Brain microvascular endothelial cell (primary cell): ENCODE measurements at regions not wholly inside any gene's neighbourhood (a gene's known extent, or its start where the extent isn't known, plus 50 kb on each side); places are given as distances from the start of the nearest gene placed in this dataset.

Experiments
- DNase-seq: peaks from one replicate; pipeline ENCODE4 v3.0.0-alpha.2; 2020
- H3K27ac ChIP-seq: fragments of 250-450 bp; sonication (Bioruptor Pico); 2 replicates; pipeline ENCODE4 v1.5.1; 2020; ENCODE audit warnings: mild to moderate bottlenecking, moderate library complexity
- H3K27me3 ChIP-seq: fragments of 250-450 bp; sonication (Bioruptor Pico); replicated peaks from 2 replicates; pipeline ENCODE4 v1.5.1; 2020; ENCODE audit warnings: mild to moderate bottlenecking
- H3K36me3 ChIP-seq: fragments of 250-450 bp; sonication (Bioruptor Pico); replicated peaks from 2 replicates; pipeline ENCODE4 v1.5.1; 2020; ENCODE audit warnings: mild to moderate bottlenecking
- H3K4me3 ChIP-seq: 2 replicates; pipeline ENCODE4 v1.5.1; 2011; ENCODE audit warnings: low read depth, mild to moderate bottlenecking, control low read depth, low read length, moderate library complexity
- CTCF ChIP-seq: IDR thresholded peaks from 2 replicates; pipeline ENCODE4 v1.5.1; 2011; ENCODE audit warnings: low read depth, mild to moderate bottlenecking, moderate library complexity, low read length, control low read depth, inconsistent platforms; ENCODE audit errors: missing control alignments
- in situ Hi-C: cut with HindIII; loops from 2 replicates; pipeline ENCODE4 v1.10.0; 2017; ENCODE audit warnings: low sequenced_read_pairs, low pct_ligation_motif_present

DNA sequence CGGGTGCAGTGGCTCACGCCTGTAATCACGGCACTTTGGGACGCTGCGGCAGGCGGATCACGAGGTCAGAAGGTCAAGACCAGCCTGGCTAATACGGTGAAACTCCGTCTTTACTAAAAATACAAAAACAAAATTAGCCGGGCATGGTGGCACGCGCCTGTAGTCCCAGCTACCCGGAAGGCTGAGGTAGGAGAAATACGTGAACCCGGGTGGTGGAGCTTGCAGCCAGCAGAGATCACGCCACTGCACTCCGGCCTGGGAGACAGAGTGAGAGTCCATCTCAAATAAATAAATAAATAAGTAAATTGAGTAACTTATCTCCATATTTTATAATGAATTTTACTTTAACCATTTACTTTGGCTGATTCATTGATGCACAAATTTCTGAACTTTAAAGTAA lies 1913.3 kb downstream of the PCDH7 start:
- no peak for DNase-seq
- in situ Hi-C loops: no loop called here
- Histone ChIP-seq H3K36me3 (no peaks in the 10 kb centered on the region), H3K4me3 (no peak overlapping the region), H3K27ac (no peak overlapping the region), H3K27me3 (no peaks in the 10 kb centered on the region)
- TF ChIP-seq CTCF: no peak

GRCh38 chr4:32645653-32646052 lies 1925.5 kb downstream of the PCDH7 start:
- Histone ChIP-seq H3K27me3 (no peaks in the 10 kb centered on the region), H3K27ac (no peak overlapping the region), H3K4me3 (no peak overlapping the region), H3K36me3 (no peaks in the 10 kb centered on the region)
- in situ Hi-C loops: no loop called here
- DNase-seq: no peak
- no peak for TF ChIP-seq CTCF

DNA sequence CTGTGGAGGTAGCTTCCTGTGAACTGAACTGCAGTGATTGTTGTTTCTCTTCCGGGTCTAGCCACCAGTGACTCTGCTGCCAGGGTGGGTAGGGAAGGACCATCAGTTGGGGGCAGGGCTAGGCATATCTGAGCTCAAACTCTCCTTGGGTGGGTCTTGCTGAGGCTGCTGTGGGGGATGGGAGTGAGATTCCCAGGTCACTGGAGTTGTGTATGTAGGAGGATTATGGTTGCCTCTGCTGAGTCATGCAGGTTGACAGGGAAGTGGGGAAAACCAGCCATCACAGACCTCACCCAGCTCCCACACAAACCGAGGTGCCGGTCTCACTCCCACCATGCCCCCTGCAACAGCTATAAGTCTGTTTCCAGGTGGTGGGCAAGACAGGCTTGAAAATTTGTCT lies 1937.8 kb downstream of the PCDH7 start:
- H3K27me3 ChIP-seq: no peaks in the 10 kb centered on the region
- no peak for DNase-seq
- TF ChIP-seq CTCF: no peak
- no peaks in the 10 kb centered on the region for H3K36me3 ChIP-seq
- no peak overlapping the region for H3K4me3 ChIP-seq
- in situ Hi-C loops: no loop called here
- no peak overlapping the region for H3K27ac ChIP-seq

DNA sequence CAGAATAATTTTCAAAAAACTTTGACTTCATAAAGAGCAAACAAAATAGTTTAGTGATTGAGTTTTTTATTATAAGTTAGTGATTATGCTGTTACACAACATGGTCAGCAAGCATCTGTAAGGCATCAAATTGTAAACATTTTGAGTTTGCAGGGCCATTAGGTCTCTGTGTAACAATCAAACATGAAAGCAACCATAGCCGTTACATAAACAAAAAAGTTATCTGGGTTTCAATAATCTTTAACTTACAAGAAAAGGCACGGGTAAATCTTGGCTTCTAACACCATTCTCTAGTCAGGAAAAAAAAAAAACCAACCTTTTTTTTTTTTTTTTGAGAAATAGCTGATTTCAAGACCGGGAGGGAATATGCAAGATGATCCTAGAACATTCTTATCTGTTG lies 1941.1 kb downstream of the PCDH7 start:
- in situ Hi-C loops: no loop called here
- no peaks in the 10 kb centered on the region for H3K27me3 ChIP-seq
- H3K27ac ChIP-seq: no peak overlapping the region
- no peak overlapping the region for H3K4me3 ChIP-seq
- DNase-seq: no peak
- H3K36me3 ChIP-seq: no peaks in the 10 kb centered on the region
- TF ChIP-seq CTCF: no peak

DNA sequence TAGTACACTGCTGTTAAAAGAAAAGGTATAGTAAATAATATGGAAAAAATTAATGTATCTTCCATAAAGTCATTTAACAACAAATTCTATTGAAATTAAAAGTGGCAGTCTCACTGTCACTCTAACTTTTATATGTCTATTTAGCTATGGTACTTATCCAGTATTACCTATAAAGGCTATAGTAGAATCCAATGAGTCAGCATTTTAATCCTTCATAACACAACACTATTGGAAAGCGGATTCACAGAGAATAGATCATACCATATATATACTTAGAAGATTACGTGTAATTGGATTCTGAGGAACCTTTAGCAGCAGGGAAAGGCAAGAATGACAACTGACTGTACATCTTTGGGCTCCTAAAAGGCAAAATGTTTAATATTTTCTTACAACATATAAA lies 1942.6 kb downstream of the PCDH7 start:
- Histone ChIP-seq H3K36me3 (no peaks in the 10 kb centered on the region), H3K27me3 (no peaks in the 10 kb centered on the region), H3K4me3 (no peak overlapping the region), H3K27ac (no peak overlapping the region)
- TF ChIP-seq CTCF: no peak
- in situ Hi-C loops: no loop called here
- DNase-seq: no peak

GRCh38 chr4:32672359-32672758 lies 1952.2 kb downstream of the PCDH7 start:
- Histone ChIP-seq H3K36me3 (no peaks in the 10 kb centered on the region), H3K27ac (no peak overlapping the region), H3K4me3 (no peak overlapping the region), H3K27me3 (no peaks in the 10 kb centered on the region)
- no peak for TF ChIP-seq CTCF
- in situ Hi-C loops: no loop called here
- DNase-seq: no peak
